PC-3 (cell line): ENCODE measurements at regions not wholly inside any gene's neighbourhood (a gene's known extent, or its start where the extent isn't known, plus 50 kb on each side); places are given as distances from the start of the nearest gene placed in this dataset.

Source experiments
- EZH2 ChIP-seq: fragments of 300-600 bp; sonication (generic); IDR thresholded peaks from one replicate; pipeline ENCODE4 v1.6.1; 2017; ENCODE audit warnings: antibody characterized with exemption, mild to moderate bottlenecking, low read length; ENCODE audit not compliant: unreplicated experiment
- EZH2phosphoT487 ChIP-seq: fragments of 300-600 bp; sonication (generic); IDR thresholded peaks from 2 replicates; pipeline ENCODE4 v1.6.1; 2018; ENCODE audit warnings: mild to moderate bottlenecking, antibody characterized with exemption, low read length, borderline replicate concordance
- TF ChIP-seq, protein P1 (sequence below): fragments of 300-600 bp; sonication (generic); conservative IDR thresholded peaks from 2 replicates; pipeline ENCODE4 v1.5.1; 2017; ENCODE audit warnings: antibody characterized with exemption, low read depth, mild to moderate bottlenecking, low read length

DNA sequence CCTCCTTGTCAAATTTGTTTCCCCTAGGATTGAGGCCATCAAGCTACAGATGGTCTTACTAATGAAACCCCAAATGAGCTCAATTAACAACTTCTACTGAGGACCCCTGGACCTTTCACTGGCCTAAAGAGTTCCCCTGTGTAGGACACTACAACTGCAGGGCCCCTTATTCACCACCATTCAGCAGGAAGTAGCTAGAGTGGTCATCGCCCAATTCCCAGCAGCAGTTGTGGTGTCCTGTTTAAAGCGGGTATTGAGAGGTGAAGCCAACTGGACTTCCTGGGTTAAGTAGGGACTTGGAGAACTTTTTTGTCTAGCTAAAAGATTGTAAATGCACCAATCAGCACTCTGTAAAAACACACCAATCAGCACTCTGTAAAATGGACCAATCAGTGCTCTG lies 1466.9 kb downstream of the KCNT2 start:
- TF ChIP-seq, protein P1, sequence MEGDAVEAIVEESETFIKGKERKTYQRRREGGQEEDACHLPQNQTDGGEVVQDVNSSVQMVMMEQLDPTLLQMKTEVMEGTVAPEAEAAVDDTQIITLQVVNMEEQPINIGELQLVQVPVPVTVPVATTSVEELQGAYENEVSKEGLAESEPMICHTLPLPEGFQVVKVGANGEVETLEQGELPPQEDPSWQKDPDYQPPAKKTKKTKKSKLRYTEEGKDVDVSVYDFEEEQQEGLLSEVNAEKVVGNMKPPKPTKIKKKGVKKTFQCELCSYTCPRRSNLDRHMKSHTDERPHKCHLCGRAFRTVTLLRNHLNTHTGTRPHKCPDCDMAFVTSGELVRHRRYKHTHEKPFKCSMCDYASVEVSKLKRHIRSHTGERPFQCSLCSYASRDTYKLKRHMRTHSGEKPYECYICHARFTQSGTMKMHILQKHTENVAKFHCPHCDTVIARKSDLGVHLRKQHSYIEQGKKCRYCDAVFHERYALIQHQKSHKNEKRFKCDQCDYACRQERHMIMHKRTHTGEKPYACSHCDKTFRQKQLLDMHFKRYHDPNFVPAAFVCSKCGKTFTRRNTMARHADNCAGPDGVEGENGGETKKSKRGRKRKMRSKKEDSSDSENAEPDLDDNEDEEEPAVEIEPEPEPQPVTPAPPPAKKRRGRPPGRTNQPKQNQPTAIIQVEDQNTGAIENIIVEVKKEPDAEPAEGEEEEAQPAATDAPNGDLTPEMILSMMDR, result no peak
- TF ChIP-seq EZH2phosphoT487 (no peak), EZH2 (no peak)
